Fibroblast of skin of right quadriceps (primary cell): ENCODE measurements at regions not wholly inside any gene's neighbourhood (a gene's known extent, or its start where the extent isn't known, plus 50 kb on each side); places are given as distances from the start of the nearest gene placed in this dataset.
"Not testable (repeated sequence)": the region's sequence is repeated elsewhere in the genome, so short reads cannot be mapped to it uniquely, and the experiment has no call there.

Source experiments
- DNase-seq: peaks from one replicate; pipeline ENCODE4 v3.0.0-alpha.2; 2013

- DNase-seq: no peak
Measured at GRCh38 chr2:208608122-208608835, 201.7 kb downstream of the PTH2R start.

GRCh38 chr2:208609166-208609804, 202.7 kb downstream of the PTH2R start:
- no peak for DNase-seq

- not testable (repeated sequence) for DNase-seq
Measured at GRCh38 chr2:208615675-208616074, 209.1 kb downstream of the PTH2R start.

GRCh38 chr2:208618220-208618619, 211.6 kb downstream of the PTH2R start:
- no peak for DNase-seq

GRCh38 chr2:208619993-208620392, 213.4 kb downstream of the PTH2R start:
- DNase-seq: no peak

- DNase-seq: no peak
Measured at GRCh38 chr2:208620487-208620978, 213.9 kb downstream of the PTH2R start.

- DNase-seq: no peak
Measured at GRCh38 chr2:208627110-208627884, 220.7 kb downstream of the PTH2R start.

- no peak for DNase-seq
Measured at GRCh38 chr2:208627916-208628315, 221.3 kb downstream of the PTH2R start.

GRCh38 chr2:208638059-208638458, 231.5 kb downstream of the PTH2R start:
- DNase-seq: no peak

GRCh38 chr2:208642125-208642779, 235.7 kb downstream of the PTH2R start:
- DNase-seq: no peak

GRCh38 chr2:208643145-208643544, 236.6 kb downstream of the PTH2R start:
- DNase-seq: no peak

GRCh38 chr2:208645226-208645625, 238.6 kb downstream of the PTH2R start:
- no peak for DNase-seq

- DNase-seq: no peak
Measured at GRCh38 chr2:208648368-208648767, 241.8 kb downstream of the PTH2R start.

GRCh38 chr2:208653383-208653782, 246.8 kb downstream of the PTH2R start:
- no peak for DNase-seq

GRCh38 chr2:208654056-208654455, 247.5 kb downstream of the PTH2R start:
- DNase-seq: no peak

- DNase-seq: no peak
Measured at GRCh38 chr2:208657468-208657867, 250.9 kb downstream of the PTH2R start.

GRCh38 chr2:208669394-208669793, 262.8 kb downstream of the PTH2R start:
- no peak for DNase-seq

GRCh38 chr2:208671284-208671683, 264.7 kb downstream of the PTH2R start:
- no peak for DNase-seq

- no peak for DNase-seq
Measured at GRCh38 chr2:208671886-208672680, 265.5 kb downstream of the PTH2R start.

GRCh38 chr2:208673631-208674030, 267.0 kb downstream of the PTH2R start:
- DNase-seq: no peak

GRCh38 chr2:208674919-208675318, 268.3 kb downstream of the PTH2R start:
- DNase-seq: no peak

- not testable (repeated sequence) for DNase-seq
Measured at GRCh38 chr2:208685929-208686328, 279.3 kb downstream of the PTH2R start.
